ENCODE measurements at regions not wholly inside any gene's neighbourhood (a gene's known extent, or its start where the extent isn't known, plus 50 kb on each side); places are given as distances from the start of the nearest gene placed in this dataset.

DNA sequence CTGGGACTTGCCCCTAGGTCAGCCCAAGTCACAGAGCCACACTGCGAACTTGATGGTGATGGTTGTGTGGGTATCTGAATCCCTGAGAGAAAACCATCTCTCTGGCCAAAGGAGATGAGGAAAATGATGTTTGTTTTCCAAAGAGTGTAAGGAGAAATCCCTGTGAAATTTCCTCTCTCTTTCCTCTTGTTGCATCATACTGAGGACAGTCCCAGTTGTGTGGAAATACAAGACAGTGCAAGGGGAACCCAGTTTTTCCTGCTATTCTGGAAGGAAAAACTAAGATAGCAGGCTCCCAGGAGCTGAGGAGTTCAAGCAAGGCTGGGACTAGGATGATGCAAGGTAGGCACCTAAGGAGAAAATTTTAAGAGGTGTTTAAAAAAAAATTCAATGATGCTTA lies 86.8 kb upstream of the TOM1L1 start:
- TF ChIP-seq POLR2AphosphoS5 (IDR thresholded peaks at IDR 0.05) (no peak), POLR2A (IDR thresholded peaks at IDR 0.05) (no peak)
- TF ChIP-seq, protein P1, sequence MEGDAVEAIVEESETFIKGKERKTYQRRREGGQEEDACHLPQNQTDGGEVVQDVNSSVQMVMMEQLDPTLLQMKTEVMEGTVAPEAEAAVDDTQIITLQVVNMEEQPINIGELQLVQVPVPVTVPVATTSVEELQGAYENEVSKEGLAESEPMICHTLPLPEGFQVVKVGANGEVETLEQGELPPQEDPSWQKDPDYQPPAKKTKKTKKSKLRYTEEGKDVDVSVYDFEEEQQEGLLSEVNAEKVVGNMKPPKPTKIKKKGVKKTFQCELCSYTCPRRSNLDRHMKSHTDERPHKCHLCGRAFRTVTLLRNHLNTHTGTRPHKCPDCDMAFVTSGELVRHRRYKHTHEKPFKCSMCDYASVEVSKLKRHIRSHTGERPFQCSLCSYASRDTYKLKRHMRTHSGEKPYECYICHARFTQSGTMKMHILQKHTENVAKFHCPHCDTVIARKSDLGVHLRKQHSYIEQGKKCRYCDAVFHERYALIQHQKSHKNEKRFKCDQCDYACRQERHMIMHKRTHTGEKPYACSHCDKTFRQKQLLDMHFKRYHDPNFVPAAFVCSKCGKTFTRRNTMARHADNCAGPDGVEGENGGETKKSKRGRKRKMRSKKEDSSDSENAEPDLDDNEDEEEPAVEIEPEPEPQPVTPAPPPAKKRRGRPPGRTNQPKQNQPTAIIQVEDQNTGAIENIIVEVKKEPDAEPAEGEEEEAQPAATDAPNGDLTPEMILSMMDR (IDR thresholded peaks at IDR 0.05): no peak

Measured in stomach (tissue), 4 donors.